Liver (tissue), 3 donors: ENCODE measurements at regions not wholly inside any gene's neighbourhood (a gene's known extent, or its start where the extent isn't known, plus 50 kb on each side); places are given as distances from the start of the nearest gene placed in this dataset.
A peak's percentile ranks its signal among the peaks of the same experiment; 100 is the strongest.

Source experiments
- ATF3 ChIP-seq: IDR thresholded peaks from 2 replicates; pipeline ENCODE4 v1.6.1; 2016; ENCODE audit warnings: antibody characterized with exemption
- CTCF ChIP-seq: fragments of 150-350 bp; IDR thresholded peaks from 2 replicates; pipeline ENCODE4 v1.5.1; 2017; ENCODE audit warnings: improper control_type of control experiment, low read depth, low read length; ENCODE audit not compliant: missing input control
- EGR1 ChIP-seq, 2 donors: IDR thresholded peaks; 2 replicates each; pipeline ENCODE4 v1.6.1; 2016 to 2018; ENCODE audit warnings: antibody characterized with exemption in 2 of 2, low read depth in 2 of 2
- FOXA1 ChIP-seq: IDR thresholded peaks from 2 replicates; pipeline ENCODE4 v1.6.1; 2016; ENCODE audit warnings: antibody characterized with exemption
- JUND ChIP-seq, 2 donors: IDR thresholded peaks; 2 replicates each; pipeline ENCODE4 v1.6.1; 2016; ENCODE audit warnings: antibody characterized with exemption in 2 of 2
- RAD21 ChIP-seq, 2 donors: IDR thresholded peaks; 2 replicates each; pipeline ENCODE4 v1.6.1; 2016; ENCODE audit warnings: antibody characterized with exemption in 2 of 2, mild to moderate bottlenecking in 2 of 2
- RXRA ChIP-seq, 2 donors: IDR thresholded peaks; 2 replicates each; pipeline ENCODE4 v1.6.1; 2017 to 2018; ENCODE audit warnings: antibody characterized with exemption in 2 of 2, mild to moderate bottlenecking in 1 of 2
- SP1 ChIP-seq: IDR thresholded peaks from 2 replicates; pipeline ENCODE4 v1.6.1; 2018; ENCODE audit warnings: antibody characterized with exemption, mild to moderate bottlenecking
- TAF1 ChIP-seq: conservative IDR thresholded peaks from 2 replicates; pipeline ENCODE4 v1.6.1; 2016; ENCODE audit warnings: antibody characterized with exemption, mild to moderate bottlenecking
- donor health status: healthy.
- donor health status: healthy.

GRCh38 chr4:123744664-123745290, 348.2 kb downstream of the SPRY1 start:
- no peak for TF ChIP-seq CTCF
- peak in 1 of 2 donors; percentile 33 for TF ChIP-seq RAD21 (IDR thresholded peaks at IDR 0.05)
- no peak for TF ChIP-seq TAF1
- TF ChIP-seq EGR1 (IDR thresholded peaks at IDR 0.05; ENCODE audit: low read depth in 2 of 2), result no peak
- no peak for TF ChIP-seq RXRA (IDR thresholded peaks at IDR 0.05)
- TF ChIP-seq ATF3, result no peak
- no peak for TF ChIP-seq JUND (IDR thresholded peaks at IDR 0.05)
- TF ChIP-seq SP1, result no peak
- no peak for TF ChIP-seq FOXA1
